IPS DF 6.9 (cell line): ENCODE measurements at regions not wholly inside any gene's neighbourhood (a gene's known extent, or its start where the extent isn't known, plus 50 kb on each side); places are given as distances from the start of the nearest gene placed in this dataset.

Source experiments
- DNase-seq: peaks from one replicate; pipeline ENCODE4 v3.0.0-alpha.2; 2013; ENCODE audit warnings: low read depth, low spot score
- H3K27ac ChIP-seq: one replicate; pipeline ENCODE4 v1.5.1; 2013; ENCODE audit warnings: low read length, control low read depth
- H3K27me3 ChIP-seq: 2 replicates; pipeline ENCODE4 v1.6.1; 2013; ENCODE audit warnings: mild to moderate bottlenecking, low read length; ENCODE audit not compliant: control insufficient read depth, insufficient read depth
- H3K36me3 ChIP-seq: 2 replicates; pipeline ENCODE4 v1.6.1; 2013; ENCODE audit warnings: low read length; ENCODE audit not compliant: control insufficient read depth, insufficient read depth
- H3K4me1 ChIP-seq: 2 replicates; pipeline ENCODE4 v1.6.1; 2013; ENCODE audit warnings: low read length; ENCODE audit not compliant: control insufficient read depth, insufficient read depth
- H3K4me3 ChIP-seq: 2 replicates; pipeline ENCODE4 v1.5.1; 2013; ENCODE audit warnings: mild to moderate bottlenecking, low read length
- H3K9me3 ChIP-seq: 2 replicates; pipeline ENCODE4 v1.6.1; 2013; ENCODE audit warnings: low read length, inconsistent platforms; ENCODE audit not compliant: control insufficient read depth, insufficient read depth
- WGBS: extraction: QIAGEN DNeasy Blood & Tissue Kit; methylation state at CpG from one replicate; pipeline ENCODE4 v1.1.7; 2013; ENCODE audit warnings: mixed read lengths, missing lambda C conversion rate; ENCODE audit not compliant: insufficient read length, insufficient coverage; 5-methylcytosine and 5-hydroxymethylcytosine counted together

- no peaks in the 10 kb centered on the region for H3K36me3 ChIP-seq
- DNase-seq: no peak
- no CpG with 5 or more reads among the region's 1 CpG for WGBS
- no peaks in the 10 kb centered on the region for H3K27me3 ChIP-seq
- H3K4me1 ChIP-seq: no peaks in the 10 kb centered on the region
- no peak overlapping the region for H3K27ac ChIP-seq
- no peak overlapping the region for H3K4me3 ChIP-seq
- H3K9me3 ChIP-seq: no peaks in the 10 kb centered on the region
Measured at GRCh38 chr9:81489046-81489445, 200.3 kb downstream of the TLE1 start.

- Histone ChIP-seq H3K27me3 (no peaks in the 10 kb centered on the region), H3K9me3 (no peaks in the 10 kb centered on the region), H3K36me3 (no peaks in the 10 kb centered on the region), H3K27ac (no peak overlapping the region), H3K4me3 (no peak overlapping the region), H3K4me1 (no peaks in the 10 kb centered on the region)
- no CpG with 5 or more reads among the region's 6 CpGs for WGBS
- DNase-seq: no peak
Measured at GRCh38 chr9:81480828-81481604, 208.3 kb downstream of the TLE1 start.

- DNase-seq: no peak
- WGBS: no CpG with 5 or more reads among the region's 2 CpGs
- Histone ChIP-seq H3K36me3 (no peaks in the 10 kb centered on the region), H3K4me3 (no peak overlapping the region), H3K27ac (no peak overlapping the region), H3K9me3 (no peaks in the 10 kb centered on the region), H3K4me1 (no peaks in the 10 kb centered on the region), H3K27me3 (no peaks in the 10 kb centered on the region)
Measured at GRCh38 chr9:81479573-81479972, 209.8 kb downstream of the TLE1 start.

GRCh38 chr9:81477669-81478068, 211.7 kb downstream of the TLE1 start:
- Histone ChIP-seq H3K4me3 (no peak overlapping the region), H3K9me3 (no peaks in the 10 kb centered on the region), H3K36me3 (no peaks in the 10 kb centered on the region), H3K4me1 (no peaks in the 10 kb centered on the region), H3K27me3 (no peaks in the 10 kb centered on the region), H3K27ac (no peak overlapping the region)
- DNase-seq: no peak
- WGBS: no CpG with 5 or more reads among the region's 2 CpGs

- H3K4me3 ChIP-seq: no peak overlapping the region
- H3K9me3 ChIP-seq: no peaks in the 10 kb centered on the region
- no peaks in the 10 kb centered on the region for H3K27me3 ChIP-seq
- H3K4me1 ChIP-seq: no peaks in the 10 kb centered on the region
- DNase-seq: no peak
- WGBS: 100% methylated on average over 1 of the region's 6 CpGs
- no peak overlapping the region for H3K27ac ChIP-seq
- no peaks in the 10 kb centered on the region for H3K36me3 ChIP-seq
Measured at GRCh38 chr9:81476813-81477490, 212.4 kb downstream of the TLE1 start.

GRCh38 chr9:81474792-81475191, 214.6 kb downstream of the TLE1 start:
- no peak for DNase-seq
- Histone ChIP-seq H3K4me1 (no peaks in the 10 kb centered on the region), H3K9me3 (no peaks in the 10 kb centered on the region), H3K4me3 (no peak overlapping the region), H3K36me3 (no peaks in the 10 kb centered on the region), H3K27ac (no peak overlapping the region), H3K27me3 (no peaks in the 10 kb centered on the region)
- WGBS: 100% methylated on average over 1 of the region's 5 CpGs

- H3K4me1 ChIP-seq: no peaks in the 10 kb centered on the region
- no peak overlapping the region for H3K4me3 ChIP-seq
- H3K27ac ChIP-seq: no peak overlapping the region
- no peaks in the 10 kb centered on the region for H3K27me3 ChIP-seq
- no peaks in the 10 kb centered on the region for H3K9me3 ChIP-seq
- DNase-seq: no peak
- WGBS: no CpG with 5 or more reads among the region's 3 CpGs
- H3K36me3 ChIP-seq: no peaks in the 10 kb centered on the region
Measured at GRCh38 chr9:81474125-81474524, 215.2 kb downstream of the TLE1 start.

GRCh38 chr9:81473708-81474107, 215.6 kb downstream of the TLE1 start:
- no peak for DNase-seq
- Histone ChIP-seq H3K27me3 (no peaks in the 10 kb centered on the region), H3K4me1 (no peaks in the 10 kb centered on the region), H3K9me3 (no peaks in the 10 kb centered on the region), H3K4me3 (no peak overlapping the region), H3K27ac (no peak overlapping the region), H3K36me3 (no peaks in the 10 kb centered on the region)
- WGBS: no CpG with 5 or more reads among the region's 1 CpG

GRCh38 chr9:81473206-81473605, 216.1 kb downstream of the TLE1 start:
- no peaks in the 10 kb centered on the region for H3K4me1 ChIP-seq

GRCh38 chr9:81472701-81473100, 216.6 kb downstream of the TLE1 start:
- no CpG with 5 or more reads among the region's 10 CpGs for WGBS
- DNase-seq: no peak
- H3K27me3 ChIP-seq: no peaks in the 10 kb centered on the region
- H3K4me1 ChIP-seq: no peaks in the 10 kb centered on the region
- no peak overlapping the region for H3K27ac ChIP-seq
- H3K4me3 ChIP-seq: no peak overlapping the region
- no peaks in the 10 kb centered on the region for H3K36me3 ChIP-seq
- no peaks in the 10 kb centered on the region for H3K9me3 ChIP-seq

More at GRCh38 chr9:81473206-81473605, 216.1 kb downstream of the TLE1 start:
- no peaks in the 10 kb centered on the region for H3K36me3 ChIP-seq
- H3K4me3 ChIP-seq: no peak overlapping the region
- no peak overlapping the region for H3K27ac ChIP-seq
- no peak for DNase-seq
- no peaks in the 10 kb centered on the region for H3K27me3 ChIP-seq
- WGBS: no CpG with 5 or more reads among the region's 2 CpGs
- no peaks in the 10 kb centered on the region for H3K9me3 ChIP-seq

GRCh38 chr9:81470864-81471263, 218.5 kb downstream of the TLE1 start:
- Histone ChIP-seq H3K36me3 (no peaks in the 10 kb centered on the region), H3K4me3 (no peak overlapping the region), H3K4me1 (no peaks in the 10 kb centered on the region), H3K9me3 (no peaks in the 10 kb centered on the region), H3K27ac (no peak overlapping the region), H3K27me3 (no peaks in the 10 kb centered on the region)
- no peak for DNase-seq
- no CpG with 5 or more reads among the region's 3 CpGs for WGBS
